ENCODE measurements at regions not wholly inside any gene's neighbourhood (a gene's known extent, or its start where the extent isn't known, plus 50 kb on each side); places are given as distances from the start of the nearest gene placed in this dataset. TPM values are rescaled to one million over a fixed set of nuclear protein-coding genes. Genes with fewer than 3 reads are reported as not detected.
A peak's percentile ranks its signal among the peaks of the same experiment; 100 is the strongest.
"Not testable (repeated sequence)": the region's sequence is repeated elsewhere in the genome, so short reads cannot be mapped to it uniquely, and the experiment has no call there.

- Histone ChIP-seq H3K27ac (ENCODE audit: low read depth, low read length, poor library complexity, severe bottlenecking) (no peak overlapping the region), H3K4me2 (ENCODE audit: low read length) (peak overlapping the region; percentile 54), H3K4me1 (ENCODE audit: insufficient read depth, low read length, poor library complexity, severe bottlenecking) (peaks cover 44% of the 10 kb centered on the region), H3K79me2 (ENCODE audit: insufficient read depth, low read depth, low read length) (no peaks in the 10 kb centered on the region), H4K20me1 (ENCODE audit: insufficient read depth, low read length) (no peaks in the 10 kb centered on the region), H3K4me3 (ENCODE audit: low read depth, low read length, poor library complexity, severe bottlenecking) (peak overlapping the region; percentile 24), H3K9me3 (ENCODE audit: low read length) (peaks cover 1% of the 10 kb centered on the region; the same call in 1 of the 2 replicates), H2AFZ (ENCODE audit: low read length) (peak overlapping the region; percentile 89), H3K9me2 (ENCODE audit: insufficient read depth, low read length) (no peaks in the 10 kb centered on the region), H3K36me3 (ENCODE audit: insufficient read depth, low read length) (no peaks in the 10 kb centered on the region)
- BruUV-seq (replicated peaks), result no TSS peak
- peak; percentile 100 for TF ChIP-seq CTCF (conservative IDR thresholded peaks at IDR 0.05; ENCODE audit: low read length)
- TF ChIP-seq EZH2phosphoT487 (IDR thresholded peaks at IDR 0.05; ENCODE audit: borderline replicate concordance, low read depth, low read length), result no peak
- DNase-seq (ENCODE audit: low spot score), result peak; percentile 87
- intact Hi-C loops (cut with micrococcal nuclease; ENCODE audit: unreplicated experiment), result loop anchor here (1.0 to 5.0 kb wide), 4 partner anchors 124 to 561 kb away; partner anchors contain the start of gene CCDC7
- POLR2A ChIA-PET, result interaction anchor here (0.8 to 2.0 kb wide), 6 partner anchors 16 to 145 kb away, joined by 3 to 7 read pairs (median 4); no protein-coding TSS in a partner anchor
- CTCF ChIA-PET (ENCODE audit: unreplicated experiment), result interaction anchor here (0.6 to 1.3 kb wide), 3 partner anchors 28 to 107 kb away, joined by 3 to 4 read pairs (median 3); no protein-coding TSS in a partner anchor
Observed at GRCh38 chr10:33008499-33009243, 50.6 kb upstream of the ITGB1 start.

GRCh38 chr10:33007731-33008381, 49.8 kb upstream of the ITGB1 start:
- H3K27ac ChIP-seq (ENCODE audit: low read depth, low read length, poor library complexity, severe bottlenecking); BruUV-seq (replicated peaks); POLR2A ChIA-PET: not testable (repeated sequence)

More at GRCh38 chr10:33007731-33008381, 49.8 kb upstream of the ITGB1 start:
- H3K9me3 ChIP-seq (ENCODE audit: low read length); H3K9me2 ChIP-seq (ENCODE audit: insufficient read depth, low read length); CTCF ChIA-PET (ENCODE audit: unreplicated experiment); H3K4me3 ChIP-seq (ENCODE audit: low read depth, low read length, poor library complexity, severe bottlenecking); H3K4me2 ChIP-seq (ENCODE audit: low read length); H3K36me3 ChIP-seq (ENCODE audit: insufficient read depth, low read length); H4K20me1 ChIP-seq (ENCODE audit: insufficient read depth, low read length); DNase-seq (ENCODE audit: low spot score); H3K79me2 ChIP-seq (ENCODE audit: insufficient read depth, low read depth, low read length): not testable (repeated sequence)
- Histone ChIP-seq H3K4me1 (ENCODE audit: insufficient read depth, low read length, poor library complexity, severe bottlenecking) (peaks cover 44% of the 10 kb centered on the region), H2AFZ (ENCODE audit: low read length) (0 out of 2 replicates have a peak overlapping the region, but pooled peaks have one; percentile 89)
- intact Hi-C loops (cut with micrococcal nuclease; ENCODE audit: unreplicated experiment), result loop anchor here (1.0 to 5.0 kb wide), 4 partner anchors 124 to 561 kb away; partner anchors contain the start of gene CCDC7

Small RNAs in the stretch of these regions (small RNA-seq; reads per million reads assigned to genes)
- not detected for gene AL365203.1
- gene MTND4LP11, result not detected
- not detected for gene RN7SL847P

Measured in OCI-LY7 (cell line).